H9 (cell line): ENCODE measurements at regions not wholly inside any gene's neighbourhood (a gene's known extent, or its start where the extent isn't known, plus 50 kb on each side); places are given as distances from the start of the nearest gene placed in this dataset.

ENCODE experiments used
- DNase-seq: peaks from one replicate; pipeline ENCODE4 v3.0.0-alpha.2; 2017
- H2AFZ ChIP-seq: one replicate; pipeline ENCODE4 v1.6.1; 2013; ENCODE audit warnings: mild to moderate bottlenecking, low read length, control low read depth, moderate library complexity
- H2AK5ac ChIP-seq: 2 replicates; pipeline ENCODE4 v1.6.1; 2013; ENCODE audit warnings: low read length, control low read depth, mixed read lengths; ENCODE audit not compliant: insufficient read length
- H2BK120ac ChIP-seq: one replicate; pipeline ENCODE4 v1.6.1; 2013; ENCODE audit warnings: low read depth, mild to moderate bottlenecking, low read length, control low read depth, inconsistent platforms; ENCODE audit not compliant: poor library complexity, severe bottlenecking
- H2BK12ac ChIP-seq: 2 replicates; pipeline ENCODE4 v1.6.1; 2013; ENCODE audit warnings: low read length, control low read depth, mixed read lengths, low read depth; ENCODE audit not compliant: insufficient read length
- H2BK15ac ChIP-seq: 2 replicates; pipeline ENCODE4 v1.6.1; 2013; ENCODE audit warnings: low read depth, low read length, control low read depth
- H2BK20ac ChIP-seq: one replicate; pipeline ENCODE4 v1.6.1; 2013; ENCODE audit warnings: low read depth, mild to moderate bottlenecking, low read length, control low read depth, inconsistent platforms; ENCODE audit not compliant: poor library complexity, severe bottlenecking
- H2BK5ac ChIP-seq: 2 replicates; pipeline ENCODE4 v1.6.1; 2013; ENCODE audit warnings: low read length, control low read depth, mixed read lengths; ENCODE audit not compliant: insufficient read length
- H3K14ac ChIP-seq: 2 replicates; pipeline ENCODE4 v1.6.1; 2013; ENCODE audit warnings: low read length, control low read depth; ENCODE audit not compliant: insufficient read depth
- H3K18ac ChIP-seq: 2 replicates; pipeline ENCODE4 v1.6.1; 2013; ENCODE audit warnings: low read depth, mild to moderate bottlenecking, mixed read lengths, low read length, control low read depth; ENCODE audit not compliant: insufficient read length
- H3K23ac ChIP-seq: 2 replicates; pipeline ENCODE4 v1.6.1; 2013; ENCODE audit warnings: low read length, control low read depth, mixed read lengths, low read depth; ENCODE audit not compliant: insufficient read length
- H3K23me2 ChIP-seq: 2 replicates; pipeline ENCODE4 v1.6.1; 2013; ENCODE audit warnings: low read depth, mild to moderate bottlenecking, mixed read lengths, low read length, control low read depth; ENCODE audit not compliant: insufficient read length, poor library complexity, severe bottlenecking
- H3K27ac ChIP-seq: 2 replicates; pipeline ENCODE4 v1.5.1; 2013; ENCODE audit warnings: low read length, control low read depth, mixed read lengths, low read depth; ENCODE audit not compliant: insufficient read length
- H3K27me3 ChIP-seq: 2 replicates; pipeline ENCODE4 v1.6.1; 2013; ENCODE audit warnings: low read length, control low read depth, inconsistent platforms; ENCODE audit not compliant: insufficient read depth
- H3K4ac ChIP-seq: 2 replicates; pipeline ENCODE4 v1.6.1; 2013; ENCODE audit warnings: low read depth, mild to moderate bottlenecking, control low read depth, inconsistent platforms, low read length, moderate library complexity
- H3K4me1 ChIP-seq: 2 replicates; pipeline ENCODE4 v1.6.1; 2013; ENCODE audit warnings: low read length, control low read depth, inconsistent platforms; ENCODE audit not compliant: insufficient read depth
- H3K4me2 ChIP-seq: 2 replicates; pipeline ENCODE4 v1.6.1; 2013; ENCODE audit warnings: low read length, control low read depth, mixed read lengths; ENCODE audit not compliant: insufficient read length, insufficient read depth
- H3K56ac ChIP-seq: 2 replicates; pipeline ENCODE4 v1.6.1; 2013; ENCODE audit warnings: low read depth, mild to moderate bottlenecking, mixed read lengths, low read length, control low read depth; ENCODE audit not compliant: insufficient read length
- H3K79me1 ChIP-seq: 2 replicates; pipeline ENCODE4 v1.6.1; 2013; ENCODE audit warnings: low read depth, mild to moderate bottlenecking, moderate library complexity, low read length, control low read depth, inconsistent platforms; ENCODE audit not compliant: insufficient read depth, poor library complexity, severe bottlenecking
- H3K79me2 ChIP-seq: 2 replicates; pipeline ENCODE4 v1.6.1; 2013; ENCODE audit warnings: low read length, control low read depth, inconsistent platforms; ENCODE audit not compliant: insufficient read depth
- H3K9ac ChIP-seq: 2 replicates; pipeline ENCODE4 v1.6.1; 2013; ENCODE audit warnings: low read length, control low read depth, mixed read lengths; ENCODE audit not compliant: insufficient read length; ENCODE audit errors: extremely low read depth
- H3K9me3 ChIP-seq: one replicate; pipeline ENCODE4 v1.6.1; 2013; ENCODE audit warnings: low read depth, low read length, inconsistent platforms; ENCODE audit not compliant: control insufficient read depth
- H3T11ph ChIP-seq: one replicate; pipeline ENCODE4 v1.6.1; 2013; ENCODE audit warnings: mild to moderate bottlenecking, low read length, control low read depth, inconsistent platforms
- H4K20me1 ChIP-seq: one replicate; pipeline ENCODE4 v1.6.1; 2013; ENCODE audit not compliant: control insufficient read depth, insufficient read length, insufficient read depth
- H4K5ac ChIP-seq: 2 replicates; pipeline ENCODE4 v1.6.1; 2013; ENCODE audit warnings: low read depth, mild to moderate bottlenecking, mixed read lengths, low read length, control low read depth; ENCODE audit not compliant: insufficient read length
- H4K8ac ChIP-seq: replicated peaks from 2 replicates; pipeline ENCODE4 v1.6.1; 2013; ENCODE audit warnings: low read length, control low read depth, mixed read lengths, low read depth; ENCODE audit not compliant: insufficient read length
- H4K91ac ChIP-seq: 2 replicates; pipeline ENCODE4 v1.6.1; 2013; ENCODE audit warnings: low read depth, mild to moderate bottlenecking, moderate library complexity, mixed read lengths, low read length, control low read depth; ENCODE audit not compliant: insufficient read length
- H3K27ac Mint-ChIP-seq, 3 experiments: 2 replicates in 2 of 3; 3 replicates in 1 of 3; pipeline ENCODE4 v1.8.0; 2020 to 2021; ENCODE audit warnings: mixed read lengths in 3 of 3, mild to moderate bottlenecking in 1 of 3, moderate library complexity in 1 of 3
- H3K27me3 Mint-ChIP-seq: 2 replicates; pipeline ENCODE4 v1.8.0; 2021; ENCODE audit warnings: low read depth, mild to moderate bottlenecking, moderate library complexity, mixed read lengths
- H3K36me3 Mint-ChIP-seq, 3 experiments: 2 replicates in 2 of 3; 3 replicates in 1 of 3; pipeline ENCODE4 v1.8.0; 2020 to 2021; ENCODE audit warnings: low read depth in 3 of 3, mixed read lengths in 3 of 3; ENCODE audit not compliant: insufficient read depth in 1 of 3
- H3K4me1 Mint-ChIP-seq, 2 experiments: 2 replicates each; pipeline ENCODE4 v1.8.0; 2020; ENCODE audit warnings: mixed read lengths in 2 of 2
- H3K4me3 Mint-ChIP-seq, 2 experiments: 2 replicates in 1 of 2; 3 replicates in 1 of 2; pipeline ENCODE4 v1.8.0; 2020 to 2021; ENCODE audit warnings: mild to moderate bottlenecking in 2 of 2, mixed read lengths in 2 of 2, moderate library complexity in 1 of 2
- H3K9me3 Mint-ChIP-seq, 2 experiments: 2 replicates in 1 of 2; 3 replicates in 1 of 2; pipeline ENCODE4 v1.8.0; 2020; ENCODE audit warnings: mild to moderate bottlenecking in 2 of 2, mixed read lengths in 2 of 2, moderate library complexity in 1 of 2
- CTCF ChIP-seq: fragments of 200-600 bp; sonication (generic); conservative IDR thresholded peaks from 3 replicates; pipeline ENCODE4 v1.8.0; 2021; ENCODE audit warnings: antibody characterized with exemption, mild to moderate bottlenecking
- WGBS: extraction: QIAGEN DNeasy Blood & Tissue Kit; methylation state at CpG from one replicate; pipeline ENCODE4 v1.1.7; 2013; ENCODE audit warnings: missing lambda C conversion rate, low lambda C conversion rate, mixed read lengths; ENCODE audit not compliant: insufficient read length; ENCODE audit errors: extremely low coverage; 5-methylcytosine and 5-hydroxymethylcytosine counted together

DNA sequence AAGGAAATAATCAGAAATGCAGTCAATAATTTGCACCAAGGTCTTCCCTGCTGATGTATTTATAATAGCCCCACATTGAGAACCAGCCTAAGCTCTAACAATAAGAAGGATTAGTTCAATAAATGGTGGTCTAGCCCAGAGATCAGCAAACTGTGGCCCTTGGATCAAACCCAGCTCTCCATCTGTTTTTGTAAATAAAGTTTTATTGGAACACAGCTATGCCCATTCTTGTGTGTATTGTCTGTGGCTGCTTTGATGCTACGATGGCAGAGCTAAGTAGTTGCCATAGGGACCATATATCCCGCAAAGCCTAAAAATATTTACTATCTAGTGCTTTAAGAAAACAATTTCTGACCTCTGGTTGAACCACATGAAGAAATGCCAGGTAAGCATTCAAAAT is 154.9 kb downstream of the EMX2 start:
- Histone ChIP-seq H3T11ph (no peak overlapping the region), H2AFZ (no peak overlapping the region), H3K79me1 (no peaks in the 10 kb centered on the region), H4K5ac (no peak overlapping the region), H3K4me2 (no peak overlapping the region), H4K8ac (no peak overlapping the region), H4K91ac (no peak overlapping the region), H2BK20ac (no peak overlapping the region), H4K20me1 (no peaks in the 10 kb centered on the region), H3K27me3 (no peaks in the 10 kb centered on the region), H3K14ac (no peak overlapping the region), H2BK120ac (no peak overlapping the region), H2BK5ac (no peak overlapping the region), H3K4ac (no peak overlapping the region), H2BK12ac (no peak overlapping the region), H3K9me3 (no peaks in the 10 kb centered on the region), H3K9ac (no peak overlapping the region), H2AK5ac (no peak overlapping the region), H3K4me1 (no peaks in the 10 kb centered on the region), H2BK15ac (no peak overlapping the region), H3K18ac (no peak overlapping the region), H3K56ac (no peak overlapping the region), H3K23ac (no peak overlapping the region), H3K23me2 (no peaks in the 10 kb centered on the region), H3K27ac (no peak overlapping the region), H3K79me2 (no peaks in the 10 kb centered on the region)
- no peak overlapping the region for H3K4me3 Mint-ChIP-seq
- no peaks in the 10 kb centered on the region for H3K4me1 Mint-ChIP-seq
- no peaks in the 10 kb centered on the region; a peak in 1 of 5 replicates for H3K9me3 Mint-ChIP-seq
- DNase-seq = no peak
- peaks cover 22% of the 10 kb centered on the region for H3K27me3 Mint-ChIP-seq
- H3K27ac Mint-ChIP-seq = no peak overlapping the region
- no peak for TF ChIP-seq CTCF
- no CpG with 5 or more reads among the region's 2 CpGs for WGBS
- no peaks in the 10 kb centered on the region for H3K36me3 Mint-ChIP-seq
